ENCODE measurements at regions not wholly inside any gene's neighbourhood (a gene's known extent, or its start where the extent isn't known, plus 50 kb on each side); places are given as distances from the start of the nearest gene placed in this dataset.

- no peak overlapping the region for H3K4me3 ChIP-seq (ENCODE audit: low read depth, low read length)
- no peak for DNase-seq (ENCODE audit: low read depth)
- TF ChIP-seq, protein P1, sequence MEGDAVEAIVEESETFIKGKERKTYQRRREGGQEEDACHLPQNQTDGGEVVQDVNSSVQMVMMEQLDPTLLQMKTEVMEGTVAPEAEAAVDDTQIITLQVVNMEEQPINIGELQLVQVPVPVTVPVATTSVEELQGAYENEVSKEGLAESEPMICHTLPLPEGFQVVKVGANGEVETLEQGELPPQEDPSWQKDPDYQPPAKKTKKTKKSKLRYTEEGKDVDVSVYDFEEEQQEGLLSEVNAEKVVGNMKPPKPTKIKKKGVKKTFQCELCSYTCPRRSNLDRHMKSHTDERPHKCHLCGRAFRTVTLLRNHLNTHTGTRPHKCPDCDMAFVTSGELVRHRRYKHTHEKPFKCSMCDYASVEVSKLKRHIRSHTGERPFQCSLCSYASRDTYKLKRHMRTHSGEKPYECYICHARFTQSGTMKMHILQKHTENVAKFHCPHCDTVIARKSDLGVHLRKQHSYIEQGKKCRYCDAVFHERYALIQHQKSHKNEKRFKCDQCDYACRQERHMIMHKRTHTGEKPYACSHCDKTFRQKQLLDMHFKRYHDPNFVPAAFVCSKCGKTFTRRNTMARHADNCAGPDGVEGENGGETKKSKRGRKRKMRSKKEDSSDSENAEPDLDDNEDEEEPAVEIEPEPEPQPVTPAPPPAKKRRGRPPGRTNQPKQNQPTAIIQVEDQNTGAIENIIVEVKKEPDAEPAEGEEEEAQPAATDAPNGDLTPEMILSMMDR (conservative IDR thresholded peaks at IDR 0.05; ENCODE audit: low read depth, low read length): no peak
Observed at GRCh38 chr1:4086921-4087320, 186.8 kb upstream of the C1orf174 start.

- H3K4me3 ChIP-seq (ENCODE audit: low read depth, low read length): no peak overlapping the region
- no peak for DNase-seq (ENCODE audit: low read depth)
- TF ChIP-seq, protein P1 (conservative IDR thresholded peaks at IDR 0.05; ENCODE audit: low read depth, low read length): no peak
Observed at GRCh38 chr1:4087530-4088420, 187.7 kb upstream of the C1orf174 start.

DNA sequence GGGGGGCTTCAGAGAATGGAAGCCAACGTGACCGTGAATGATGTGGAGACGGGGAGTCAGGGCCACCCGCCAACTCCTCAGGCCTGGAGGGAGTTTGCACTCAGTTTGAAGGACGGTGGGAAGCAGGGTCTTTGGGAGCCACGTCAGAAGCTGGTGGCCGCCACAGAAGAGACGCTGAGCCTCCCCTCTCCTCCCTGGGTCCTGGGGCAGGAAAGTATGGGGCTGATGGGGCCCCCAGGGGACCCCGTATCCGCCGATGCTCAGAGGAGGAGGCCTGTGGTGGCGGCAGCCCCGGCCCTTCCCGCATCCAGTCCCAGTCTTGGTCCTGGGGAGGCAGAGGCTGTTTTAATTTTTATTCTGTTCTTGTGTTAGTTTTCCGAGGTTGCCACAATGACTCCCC, 188.6 kb upstream of the C1orf174 start:
- no peak overlapping the region for H3K4me3 ChIP-seq (ENCODE audit: low read depth, low read length)
- TF ChIP-seq, protein P1 (conservative IDR thresholded peaks at IDR 0.05; ENCODE audit: low read depth, low read length): no peak
- DNase-seq (ENCODE audit: low read depth): no peak

DNA sequence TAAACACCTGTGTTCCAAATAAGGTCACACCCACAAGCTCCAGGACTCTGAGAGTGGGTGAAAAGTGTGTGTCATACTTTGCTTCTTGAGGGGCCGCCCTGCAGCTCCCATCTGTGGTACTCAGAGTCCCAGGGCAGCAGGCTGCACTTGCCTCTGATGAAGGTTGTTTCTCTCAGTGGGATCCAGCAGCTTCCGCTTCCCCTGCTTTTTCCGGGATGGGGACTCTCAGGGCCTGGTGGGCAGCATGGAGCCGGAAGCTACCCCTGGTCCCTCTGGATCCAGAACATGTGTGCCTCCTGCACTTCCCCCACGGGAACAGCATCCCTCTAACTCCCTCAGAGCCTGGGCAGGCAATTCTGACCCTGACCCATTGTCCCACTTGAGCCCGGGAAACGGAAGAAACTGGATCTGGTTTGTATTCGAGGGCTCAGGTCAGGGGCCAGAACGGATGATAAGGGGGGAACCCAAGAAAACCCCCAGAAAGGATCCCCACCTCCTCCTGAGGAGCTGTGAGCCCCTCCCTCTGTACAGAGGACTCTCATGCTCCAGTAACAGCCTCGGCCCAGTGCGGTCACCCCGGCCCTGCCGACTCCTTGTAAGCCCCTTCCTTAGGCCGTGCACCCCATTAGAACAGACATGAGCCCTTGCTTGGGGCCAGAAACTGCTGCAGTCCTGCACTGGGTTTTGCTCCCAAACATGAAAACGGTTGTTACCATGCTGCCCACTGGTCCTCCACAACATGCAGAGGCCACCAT, 189.5 kb upstream of the C1orf174 start:
- H3K4me3 ChIP-seq (ENCODE audit: low read depth, low read length): no peak overlapping the region
- no peak for DNase-seq (ENCODE audit: low read depth)
- TF ChIP-seq, protein P1 (conservative IDR thresholded peaks at IDR 0.05; ENCODE audit: low read depth, low read length): no peak

DNA sequence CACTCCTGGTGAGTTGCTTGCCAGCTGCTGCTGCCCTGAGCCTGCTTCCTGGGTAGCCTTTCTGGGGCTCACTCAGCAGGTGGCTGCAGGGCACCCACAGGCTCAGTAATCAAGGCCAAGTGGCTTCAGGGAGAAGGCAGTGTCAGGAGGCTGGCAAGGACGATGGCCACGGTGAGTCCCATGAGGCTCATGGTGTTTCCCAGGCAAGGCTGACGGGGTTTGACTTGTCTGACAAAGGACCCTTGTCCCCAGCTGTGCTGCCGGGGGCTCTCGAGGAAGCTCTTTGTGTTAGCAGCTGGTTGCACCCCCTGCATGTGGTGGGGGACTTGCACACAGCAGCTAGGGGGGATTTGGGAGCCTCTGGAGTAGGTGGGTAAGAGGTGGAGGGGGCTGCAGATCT, 190.5 kb upstream of the C1orf174 start:
- H3K4me3 ChIP-seq (ENCODE audit: low read depth, low read length): no peak overlapping the region
- DNase-seq (ENCODE audit: low read depth): no peak
- TF ChIP-seq, protein P1 (conservative IDR thresholded peaks at IDR 0.05; ENCODE audit: low read depth, low read length): no peak

DNA sequence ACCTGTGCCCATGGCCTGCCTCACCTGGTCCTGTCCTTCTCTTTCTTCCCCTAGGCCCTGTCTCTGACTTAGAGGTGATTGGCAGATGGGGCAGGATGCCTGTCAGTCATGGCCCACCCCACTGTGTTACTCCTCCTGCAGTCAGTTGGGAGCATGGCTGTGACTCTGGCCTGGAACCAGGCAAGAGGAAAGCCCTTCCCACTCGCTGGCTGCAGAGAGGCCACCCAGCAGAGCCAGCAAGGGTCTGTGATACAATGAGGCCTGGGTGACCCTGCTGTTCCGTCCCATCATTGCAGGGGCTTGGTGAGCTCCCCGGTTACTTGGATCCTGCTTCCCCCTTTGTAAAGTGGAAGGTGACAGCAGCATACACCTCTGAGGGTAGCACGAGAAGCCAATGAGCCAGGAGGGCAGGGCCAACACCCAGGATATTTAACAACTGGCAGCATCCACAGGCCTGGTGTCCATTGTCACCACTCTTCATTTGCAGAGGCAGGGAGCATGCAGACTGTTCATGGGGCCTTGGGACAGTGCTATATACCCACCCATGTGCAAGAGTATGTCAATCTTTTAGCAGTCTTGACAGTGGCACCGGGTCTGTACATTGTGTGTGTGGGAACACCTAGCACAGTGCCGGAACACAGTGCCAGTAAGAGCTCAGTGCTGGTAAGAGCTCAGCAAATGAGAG, 191.0 kb upstream of the C1orf174 start:
- no peak overlapping the region for H3K4me3 ChIP-seq (ENCODE audit: low read depth, low read length)
- DNase-seq (ENCODE audit: low read depth): no peak
- TF ChIP-seq, protein P1 (conservative IDR thresholded peaks at IDR 0.05; ENCODE audit: low read depth, low read length): no peak

All from choroid plexus epithelial cell (primary cell).